HEK293T (cell line): ENCODE measurements at regions not wholly inside any gene's neighbourhood (a gene's known extent, or its start where the extent isn't known, plus 50 kb on each side); places are given as distances from the start of the nearest gene placed in this dataset.

Experiments used
- HDGF ChIP-seq: fragments of 450-650 bp; IDR thresholded peaks from 2 replicates; pipeline ENCODE4 v1.6.1; 2017; ENCODE audit warnings: antibody characterized with exemption, borderline replicate concordance
- LEF1 ChIP-seq: fragments of 450-650 bp; IDR thresholded peaks from 2 replicates; pipeline ENCODE4 v1.6.1; 2017; ENCODE audit warnings: mild to moderate bottlenecking, borderline replicate concordance
- SP1 ChIP-seq: fragments of 450-650 bp; IDR thresholded peaks from 2 replicates; pipeline ENCODE4 v1.6.1; 2017
- TARDBP ChIP-seq: fragments of 450-650 bp; IDR thresholded peaks from 2 replicates; pipeline ENCODE4 v1.6.1; 2016

DNA sequence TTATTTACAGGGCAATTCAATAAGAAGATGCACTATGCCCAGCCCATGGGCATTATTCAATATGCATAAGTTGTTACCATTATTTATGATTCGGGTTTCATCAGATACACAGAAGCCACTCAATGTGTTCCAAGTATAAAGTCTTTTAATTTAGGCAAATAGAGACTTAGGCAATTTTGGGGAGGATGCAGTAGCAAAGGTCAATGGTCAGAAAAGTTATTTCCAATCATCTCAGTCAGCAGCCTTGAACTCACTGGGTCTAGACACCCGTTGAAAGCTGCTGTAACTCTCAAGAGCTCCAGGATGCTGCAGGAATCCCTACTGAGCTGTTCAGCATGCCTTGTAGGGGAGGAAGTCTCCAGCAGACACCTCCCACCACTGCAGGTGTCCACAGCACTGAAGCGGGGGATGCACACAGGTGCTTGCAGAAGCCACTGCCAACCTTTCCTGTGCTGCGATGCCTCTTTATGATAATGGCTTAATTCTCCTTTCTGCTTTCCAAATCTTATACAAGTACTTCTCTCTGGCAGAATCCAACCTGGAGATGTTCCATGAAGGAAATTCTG lies 155.0 kb upstream of the SUCLG2 start:
- TF ChIP-seq HDGF (no peak), LEF1 (no peak), TARDBP (no peak), SP1 (no peak)
